DOHH2 (cell line): ENCODE measurements at regions not wholly inside any gene's neighbourhood (a gene's known extent, or its start where the extent isn't known, plus 50 kb on each side); places are given as distances from the start of the nearest gene placed in this dataset.

Experiments
- H3F3A ChIP-seq: fragments of 200-600 bp; sonication (generic), shearing (Covaris generic); 2 replicates; pipeline ENCODE4 v1.6.0; 2016; ENCODE audit warnings: antibody characterized with exemption, mild to moderate bottlenecking; ENCODE audit not compliant: control insufficient read depth, insufficient read depth
- H3K27ac ChIP-seq: fragments of 200-600 bp; sonication (generic); 2 replicates; pipeline ENCODE4 v1.5.1; 2014; ENCODE audit warnings: low read depth, mild to moderate bottlenecking, low read length, moderate library complexity
- H3K27me3 ChIP-seq: fragments of 200-600 bp; sonication (generic); 2 replicates; pipeline ENCODE4 v1.6.1; 2014; ENCODE audit warnings: mild to moderate bottlenecking, low read length, mixed read lengths; ENCODE audit not compliant: control insufficient read depth
- H3K36me3 ChIP-seq: fragments of 200-600 bp; sonication (generic); 2 replicates; pipeline ENCODE4 v1.6.1; 2014; ENCODE audit warnings: mild to moderate bottlenecking, low read length, moderate library complexity, mixed read lengths; ENCODE audit not compliant: control insufficient read depth
- H3K4me1 ChIP-seq: fragments of 200-600 bp; sonication (generic); 2 replicates; pipeline ENCODE4 v1.6.1; 2014; ENCODE audit warnings: mild to moderate bottlenecking, low read length, mixed read lengths; ENCODE audit not compliant: control insufficient read depth
- H3K4me2 ChIP-seq: fragments of 200-600 bp; sonication (generic); 2 replicates; pipeline ENCODE4 v1.6.0; 2014; ENCODE audit warnings: mild to moderate bottlenecking, low read length, moderate library complexity
- H3K4me3 ChIP-seq: fragments of 200-600 bp; sonication (generic); 2 replicates; pipeline ENCODE4 v1.5.1; 2014; ENCODE audit warnings: mild to moderate bottlenecking, low read length, mixed read lengths
- H3K79me2 ChIP-seq: fragments of 200-600 bp; sonication (generic); 2 replicates; pipeline ENCODE4 v1.6.1; 2014; ENCODE audit warnings: mild to moderate bottlenecking, low read length, mixed read lengths; ENCODE audit not compliant: control insufficient read depth
- H3K9me2 ChIP-seq: fragments of 200-600 bp; sonication (generic); replicated peaks from 2 replicates; pipeline ENCODE4 v1.6.1; 2014; ENCODE audit warnings: mild to moderate bottlenecking, low read length, mixed read lengths; ENCODE audit not compliant: control insufficient read depth
- H3K9me3 ChIP-seq: fragments of 200-600 bp; sonication (generic); 2 replicates; pipeline ENCODE4 v1.6.1; 2014; ENCODE audit warnings: antibody characterized with exemption, low read length, mixed read lengths; ENCODE audit not compliant: control insufficient read depth, insufficient read depth
- H4K20me1 ChIP-seq: fragments of 200-600 bp; sonication (generic); 2 replicates; pipeline ENCODE4 v1.6.0; 2014; ENCODE audit warnings: low read depth, mild to moderate bottlenecking, antibody characterized with exemption, low read length, moderate library complexity; ENCODE audit not compliant: control insufficient read depth, insufficient read depth
- EZH2phosphoT487 ChIP-seq: fragments of 200-600 bp; sonication (generic); IDR thresholded peaks from 2 replicates; pipeline ENCODE4 v1.6.1; 2017; ENCODE audit warnings: borderline replicate concordance, mild to moderate bottlenecking, antibody characterized with exemption, low read length, moderate library complexity, mixed read lengths
- TF ChIP-seq, protein P1 (sequence below): fragments of 200-600 bp; sonication (generic); IDR thresholded peaks from one replicate; pipeline ENCODE4 v1.5.1; 2014; ENCODE audit warnings: antibody characterized with exemption, mild to moderate bottlenecking, low read depth, low read length; ENCODE audit not compliant: poor library complexity, severe bottlenecking

DNA sequence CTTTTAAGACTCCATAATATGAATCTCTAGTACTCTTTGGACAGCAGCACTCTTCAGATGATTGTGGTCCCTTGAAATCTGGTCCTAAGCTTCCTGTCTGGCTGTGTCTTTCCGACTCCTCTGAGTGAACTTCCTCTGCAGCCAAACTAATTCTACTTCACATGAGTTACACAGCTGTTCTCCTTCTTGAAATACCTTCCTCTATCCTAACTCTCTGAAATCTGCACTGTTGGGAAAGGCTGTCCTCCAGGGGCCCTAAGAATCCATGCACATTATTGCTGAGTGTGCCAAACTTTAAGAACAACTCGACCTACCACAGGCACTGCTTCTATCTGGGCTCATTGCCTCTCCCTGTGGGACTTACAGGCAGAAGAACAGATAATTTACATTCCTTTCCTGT, 217.3 kb upstream of the ARHGAP42 start:
- Histone ChIP-seq H4K20me1 (no peaks in the 10 kb centered on the region), H3K9me3 (no peaks in the 10 kb centered on the region; the same call in 1 of the 2 replicates), H3K4me1 (no peaks in the 10 kb centered on the region), H3K36me3 (no peaks in the 10 kb centered on the region), H3K9me2 (no peaks in the 10 kb centered on the region), H3F3A (no peaks in the 10 kb centered on the region), H3K27ac (no peak overlapping the region), H3K79me2 (no peaks in the 10 kb centered on the region), H3K27me3 (no peaks in the 10 kb centered on the region), H3K4me2 (no peak overlapping the region), H3K4me3 (no peak overlapping the region)
- TF ChIP-seq, protein P1, sequence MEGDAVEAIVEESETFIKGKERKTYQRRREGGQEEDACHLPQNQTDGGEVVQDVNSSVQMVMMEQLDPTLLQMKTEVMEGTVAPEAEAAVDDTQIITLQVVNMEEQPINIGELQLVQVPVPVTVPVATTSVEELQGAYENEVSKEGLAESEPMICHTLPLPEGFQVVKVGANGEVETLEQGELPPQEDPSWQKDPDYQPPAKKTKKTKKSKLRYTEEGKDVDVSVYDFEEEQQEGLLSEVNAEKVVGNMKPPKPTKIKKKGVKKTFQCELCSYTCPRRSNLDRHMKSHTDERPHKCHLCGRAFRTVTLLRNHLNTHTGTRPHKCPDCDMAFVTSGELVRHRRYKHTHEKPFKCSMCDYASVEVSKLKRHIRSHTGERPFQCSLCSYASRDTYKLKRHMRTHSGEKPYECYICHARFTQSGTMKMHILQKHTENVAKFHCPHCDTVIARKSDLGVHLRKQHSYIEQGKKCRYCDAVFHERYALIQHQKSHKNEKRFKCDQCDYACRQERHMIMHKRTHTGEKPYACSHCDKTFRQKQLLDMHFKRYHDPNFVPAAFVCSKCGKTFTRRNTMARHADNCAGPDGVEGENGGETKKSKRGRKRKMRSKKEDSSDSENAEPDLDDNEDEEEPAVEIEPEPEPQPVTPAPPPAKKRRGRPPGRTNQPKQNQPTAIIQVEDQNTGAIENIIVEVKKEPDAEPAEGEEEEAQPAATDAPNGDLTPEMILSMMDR = no peak
- TF ChIP-seq EZH2phosphoT487 = no peak

DNA sequence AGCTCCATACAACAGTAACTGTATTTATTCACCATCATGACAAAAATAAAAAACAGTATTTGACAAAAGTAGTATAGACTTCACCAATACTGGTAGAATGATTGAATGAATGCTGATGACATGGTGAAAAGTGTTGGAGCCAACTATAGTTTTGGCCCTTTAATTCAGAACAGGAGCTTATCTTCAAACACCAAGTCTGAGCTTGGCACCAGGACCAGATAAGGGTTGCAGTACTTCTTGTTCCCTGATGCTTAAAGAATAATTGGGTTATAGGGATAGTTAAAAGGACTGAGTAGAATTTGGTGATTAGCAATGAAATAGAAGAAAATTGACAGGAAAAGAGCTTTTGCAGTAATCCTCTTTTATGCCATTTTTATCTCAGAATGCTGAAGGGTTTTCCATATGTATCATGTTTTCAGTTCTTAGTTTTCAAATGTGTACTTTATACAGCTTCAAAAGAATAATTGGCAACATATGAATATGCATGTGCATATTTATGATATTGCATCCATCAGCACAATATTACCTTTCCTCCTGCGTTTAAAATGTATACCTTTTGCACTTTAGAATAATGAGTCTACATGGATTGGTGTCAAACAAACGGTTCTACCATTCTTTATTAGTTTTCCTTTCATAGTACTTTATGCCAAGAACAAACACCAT, 214.2 kb upstream of the ARHGAP42 start:
- Histone ChIP-seq H3K4me2 (no peak overlapping the region), H3K27ac (no peak overlapping the region), H3K9me3 (no peaks in the 10 kb centered on the region), H3K36me3 (no peaks in the 10 kb centered on the region), H3K4me1 (no peaks in the 10 kb centered on the region), H3K79me2 (no peaks in the 10 kb centered on the region), H4K20me1 (no peaks in the 10 kb centered on the region), H3K9me2 (no peaks in the 10 kb centered on the region), H3F3A (no peaks in the 10 kb centered on the region), H3K4me3 (no peak overlapping the region), H3K27me3 (no peaks in the 10 kb centered on the region)
- TF ChIP-seq, protein P1 = no peak
- TF ChIP-seq EZH2phosphoT487 = no peak

DNA sequence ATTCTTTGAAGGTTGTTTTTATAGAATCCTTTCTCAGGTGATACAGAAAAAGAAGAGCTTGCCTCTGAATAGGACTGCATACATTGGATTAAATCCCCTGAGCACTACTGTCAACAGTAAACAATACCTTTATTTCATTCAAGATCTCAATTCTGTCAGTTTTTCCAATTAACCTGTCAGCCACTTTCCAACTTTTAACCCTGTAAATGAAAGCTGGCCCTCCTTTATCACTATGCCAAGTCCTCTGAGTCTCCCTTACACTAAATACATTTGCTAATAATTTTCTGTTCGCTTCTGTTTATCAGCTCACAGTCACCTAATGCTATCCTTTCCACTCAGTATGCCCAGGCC, 213.7 kb upstream of the ARHGAP42 start:
- Histone ChIP-seq H3K4me3 (no peak overlapping the region), H3K79me2 (no peaks in the 10 kb centered on the region), H3K4me2 (no peak overlapping the region), H3K27me3 (no peaks in the 10 kb centered on the region), H3F3A (no peaks in the 10 kb centered on the region), H3K36me3 (no peaks in the 10 kb centered on the region), H3K4me1 (no peaks in the 10 kb centered on the region), H3K9me3 (no peaks in the 10 kb centered on the region), H4K20me1 (no peaks in the 10 kb centered on the region), H3K27ac (no peak overlapping the region), H3K9me2 (no peaks in the 10 kb centered on the region)
- TF ChIP-seq, protein P1 = no peak
- no peak for TF ChIP-seq EZH2phosphoT487
